ENCODE measurements at regions not wholly inside any gene's neighbourhood (a gene's known extent, or its start where the extent isn't known, plus 50 kb on each side); places are given as distances from the start of the nearest gene placed in this dataset.

- TF ChIP-seq CTCF (IDR thresholded peaks at IDR 0.05; ENCODE audit: low read depth, low read length, missing input control), result no peak
- no peak for TF ChIP-seq JUND (IDR thresholded peaks at IDR 0.05)
- TF ChIP-seq EGR1 (IDR thresholded peaks at IDR 0.05; ENCODE audit: low read depth in 2 of 2), result no peak
- TF ChIP-seq RAD21 (IDR thresholded peaks at IDR 0.05), result no peak
These were observed 115.0 kb downstream of the FOXB1 start (continued) for GRCh38 chr15:60119101-60119500.

- peaks cover 0 to 2% (median 0%) of the 10 kb centered on the region in 4 donors for H3K27me3 ChIP-seq (ENCODE audit: control insufficient read depth in 4 of 4, insufficient read depth in 4 of 4, low read length in 3 of 4)
- H3K9me3 ChIP-seq (ENCODE audit: control insufficient read depth in 4 of 4, low read length in 3 of 4), result no peaks in the 10 kb centered on the region
- no peak for DNase-seq (ENCODE audit: low spot score)
- no peaks in the 10 kb centered on the region for H3K36me3 ChIP-seq (ENCODE audit: control insufficient read depth in 4 of 4, insufficient read depth in 3 of 4, low read depth in 1 of 4, low read length in 3 of 4)
- no peak overlapping the region for H3K27ac ChIP-seq (ENCODE audit: low read depth in 1 of 2, low read length in 2 of 2)
- no peaks in the 10 kb centered on the region for H3K4me1 ChIP-seq (ENCODE audit: control insufficient read depth in 4 of 4, insufficient read depth in 4 of 4, low read length in 3 of 4)
- H3K4me3 ChIP-seq (ENCODE audit: low read depth in 1 of 3, low read length in 3 of 3), result no peak overlapping the region
- WGBS, result 60% methylated on average over 2 of the region's 2 CpGs
- H3K9ac ChIP-seq (ENCODE audit: low read depth in 1 of 2, low read length in 2 of 2), result no peak overlapping the region
- TF ChIP-seq GABPA (IDR thresholded peaks at IDR 0.05 in 1 of 2, conservative IDR thresholded peaks at IDR 0.05 in 1 of 2) (no peak), REST (IDR thresholded peaks at IDR 0.05) (no peak), FOXA2 (IDR thresholded peaks at IDR 0.05) (no peak), FOXA1 (IDR thresholded peaks at IDR 0.05) (no peak), YY1 (IDR thresholded peaks at IDR 0.05) (no peak), SP1 (IDR thresholded peaks at IDR 0.05) (no peak)
These were observed 116.0 kb downstream of the FOXB1 start for GRCh38 chr15:60120100-60120499.

- no peaks in the 10 kb centered on the region for H3K36me3 ChIP-seq (ENCODE audit: control insufficient read depth in 4 of 4, insufficient read depth in 3 of 4, low read depth in 1 of 4, low read length in 3 of 4)
- H3K9ac ChIP-seq (ENCODE audit: low read depth in 1 of 2, low read length in 2 of 2), result no peak overlapping the region
- peaks cover 0 to 2% (median 0%) of the 10 kb centered on the region in 4 donors for H3K27me3 ChIP-seq (ENCODE audit: control insufficient read depth in 4 of 4, insufficient read depth in 4 of 4, low read length in 3 of 4)
- TF ChIP-seq HNF4A (conservative IDR thresholded peaks at IDR 0.05) (no peak), FOXA2 (IDR thresholded peaks at IDR 0.05) (no peak), SP1 (IDR thresholded peaks at IDR 0.05) (no peak), GABPA (IDR thresholded peaks at IDR 0.05 in 1 of 2, conservative IDR thresholded peaks at IDR 0.05 in 1 of 2) (no peak), EGR1 (IDR thresholded peaks at IDR 0.05; ENCODE audit: low read depth in 2 of 2) (no peak), JUND (IDR thresholded peaks at IDR 0.05) (no peak), ATF3 (IDR thresholded peaks at IDR 0.05) (no peak), CTCF (IDR thresholded peaks at IDR 0.05; ENCODE audit: low read depth, low read length, missing input control) (no peak), FOXA1 (IDR thresholded peaks at IDR 0.05) (no peak)
- DNase-seq (ENCODE audit: low spot score), result no peak
- H3K9me3 ChIP-seq (ENCODE audit: control insufficient read depth in 4 of 4, low read length in 3 of 4), result no peaks in the 10 kb centered on the region
- no peaks in the 10 kb centered on the region for H3K4me1 ChIP-seq (ENCODE audit: control insufficient read depth in 4 of 4, insufficient read depth in 4 of 4, low read length in 3 of 4)
- 90% methylated on average over 4 of the region's 4 CpGs for WGBS
- no peak overlapping the region for H3K4me3 ChIP-seq (ENCODE audit: low read depth in 1 of 3, low read length in 3 of 3)
- H3K27ac ChIP-seq (ENCODE audit: low read depth in 1 of 2, low read length in 2 of 2), result no peak overlapping the region
These were observed 117.7 kb downstream of the FOXB1 start for GRCh38 chr15:60121845-60122244.
